Breast epithelium (tissue), 4 donors: ENCODE measurements at regions not wholly inside any gene's neighbourhood (a gene's known extent, or its start where the extent isn't known, plus 50 kb on each side); places are given as distances from the start of the nearest gene placed in this dataset.

Experiments
- DNase-seq, 2 donors: peaks; one replicate each; pipeline ENCODE4 v3.0.0-alpha.2; 2019; ENCODE audit warnings: low spot score in 2 of 2
- H3K27ac ChIP-seq, 2 donors: fragments of 200-600 bp; sonication (generic) in 1 of 2; one replicate each; pipeline ENCODE4 v1.5.1; 2016 to 2019; ENCODE audit warnings: mild to moderate bottlenecking in 1 of 2
- H3K27me3 ChIP-seq, 2 donors: fragments of 200-600 bp; sonication (generic) in 1 of 2; one replicate each; pipeline versions ENCODE4 v1.5.1 to v1.6.0; 2017 to 2019; ENCODE audit warnings: control low read depth in 1 of 2, mild to moderate bottlenecking in 1 of 2
- H3K36me3 ChIP-seq: fragments of 200-600 bp; one replicate; pipeline ENCODE4 v1.5.1; 2019
- H3K4me1 ChIP-seq, 2 donors: fragments of 200-600 bp; sonication (generic); one replicate each; pipeline ENCODE4 v1.5.1; 2016 to 2019; ENCODE audit warnings: control low read depth in 1 of 2
- H3K4me3 ChIP-seq, 3 donors: fragments of 200-600 bp; sonication (generic); 1 replicate in 2 of 3; 2 replicates in 1 of 3; pipeline ENCODE4 v1.5.1; 2016 to 2019; ENCODE audit warnings: mild to moderate bottlenecking in 3 of 3, moderate library complexity in 2 of 3
- H3K9me3 ChIP-seq, 2 donors: fragments of 200-600 bp; sonication (generic) in 1 of 2; one replicate each; pipeline ENCODE4 v1.5.1; 2016 to 2019; ENCODE audit warnings: control low read depth in 1 of 2
- POLR2A ChIP-seq: fragments of 450-650 bp; IDR thresholded peaks from one replicate; pipeline ENCODE4 v1.6.1; 2016; ENCODE audit warnings: antibody characterized with exemption, mild to moderate bottlenecking, moderate library complexity
- POLR2AphosphoS5 ChIP-seq, 3 donors: sonication (generic); formaldehyde crosslinking; IDR thresholded peaks; one replicate each; pipeline ENCODE4 v1.6.1; 2017; ENCODE audit warnings: antibody characterized with exemption in 3 of 3
- intact Hi-C: fragments of 100-400 bp; cut with DNase I; formaldehyde crosslinking; loops from one replicate; pipeline ENCODE4 v1.15.1; 2023; ENCODE audit warnings: low total_unique reads
- TF ChIP-seq, protein P1 (sequence below), 3 donors: fragments of 450-650 bp; IDR thresholded peaks; one replicate each; pipeline ENCODE4 v1.5.1; 2016 to 2017; ENCODE audit warnings: antibody characterized with exemption in 3 of 3, mild to moderate bottlenecking in 3 of 3, moderate library complexity in 3 of 3

DNA sequence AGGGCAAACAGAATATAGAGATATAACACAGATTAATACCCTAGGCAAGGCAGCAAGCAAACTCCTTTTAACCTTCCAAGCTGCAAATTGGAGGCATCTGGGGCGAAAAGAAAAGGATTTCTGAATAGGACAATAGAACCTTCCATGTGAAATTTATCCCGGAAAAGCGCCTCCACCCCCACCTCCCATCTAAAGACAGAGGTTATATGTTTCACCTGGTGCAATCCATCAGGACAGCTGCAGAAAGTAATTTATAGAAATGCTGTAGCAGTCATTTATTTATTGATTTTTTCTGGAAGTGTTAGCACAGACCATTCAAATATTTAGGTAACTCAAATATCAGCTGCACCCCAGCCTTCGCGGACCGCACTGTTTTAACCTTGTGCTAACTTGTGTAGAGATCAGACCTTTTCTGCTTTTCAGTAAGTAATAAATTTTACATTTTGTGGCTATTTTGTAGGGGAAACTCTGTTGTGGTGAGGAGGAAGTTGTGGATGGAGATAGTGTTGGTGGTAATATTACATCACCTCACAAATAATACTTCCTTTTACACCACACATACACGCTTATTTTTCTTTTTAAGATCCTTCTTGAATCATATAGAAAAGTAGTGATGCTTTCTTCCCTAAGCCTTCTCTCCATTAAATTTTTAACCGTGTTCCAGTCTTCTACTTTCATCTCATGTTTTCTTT is 919.3 kb upstream of the CDH2 start:
- H3K4me3 ChIP-seq: no peak overlapping the region
- no peak overlapping the region for H3K27ac ChIP-seq
- H3K36me3 ChIP-seq: no peaks in the 10 kb centered on the region
- no peak for DNase-seq
- TF ChIP-seq POLR2A: no peak
- no peaks in the 10 kb centered on the region for H3K27me3 ChIP-seq
- intact Hi-C loops: no loop called here
- no peaks in the 10 kb centered on the region for H3K9me3 ChIP-seq
- no peaks in the 10 kb centered on the region for H3K4me1 ChIP-seq

DNA sequence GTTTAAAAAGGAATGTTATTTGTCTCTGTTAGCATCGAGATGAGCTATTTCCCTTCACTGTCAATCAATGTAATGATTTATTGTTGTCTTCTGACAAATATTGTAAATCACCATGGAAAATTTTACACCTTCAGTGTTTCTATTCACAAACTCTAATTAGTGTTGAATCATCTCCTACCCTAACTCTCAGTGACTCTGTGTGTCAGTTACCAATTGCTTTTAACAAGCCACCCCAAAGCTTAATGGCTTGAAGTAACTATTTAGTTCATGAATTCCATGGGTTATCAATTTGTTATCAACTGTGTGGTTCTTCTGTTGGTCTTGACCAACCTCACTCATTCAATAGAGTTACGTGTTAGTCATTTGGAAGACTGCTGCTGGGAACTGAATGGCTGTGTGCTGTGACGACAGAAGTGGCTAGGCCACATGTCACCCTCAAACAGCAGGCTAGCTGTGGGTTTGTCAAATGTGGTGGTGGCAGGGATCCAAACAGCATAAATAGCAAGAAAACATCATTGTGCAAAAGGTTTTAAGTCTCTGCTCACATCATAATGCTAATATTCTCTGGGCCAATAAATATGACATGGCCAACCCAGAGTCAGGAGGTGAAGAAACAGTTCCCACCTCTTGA is 910.8 kb upstream of the CDH2 start:
- H3K9me3 ChIP-seq: no peaks in the 10 kb centered on the region
- H3K27me3 ChIP-seq: no peaks in the 10 kb centered on the region
- TF ChIP-seq POLR2AphosphoS5 (IDR thresholded peaks at IDR 0.05): no peak
- TF ChIP-seq, protein P1, sequence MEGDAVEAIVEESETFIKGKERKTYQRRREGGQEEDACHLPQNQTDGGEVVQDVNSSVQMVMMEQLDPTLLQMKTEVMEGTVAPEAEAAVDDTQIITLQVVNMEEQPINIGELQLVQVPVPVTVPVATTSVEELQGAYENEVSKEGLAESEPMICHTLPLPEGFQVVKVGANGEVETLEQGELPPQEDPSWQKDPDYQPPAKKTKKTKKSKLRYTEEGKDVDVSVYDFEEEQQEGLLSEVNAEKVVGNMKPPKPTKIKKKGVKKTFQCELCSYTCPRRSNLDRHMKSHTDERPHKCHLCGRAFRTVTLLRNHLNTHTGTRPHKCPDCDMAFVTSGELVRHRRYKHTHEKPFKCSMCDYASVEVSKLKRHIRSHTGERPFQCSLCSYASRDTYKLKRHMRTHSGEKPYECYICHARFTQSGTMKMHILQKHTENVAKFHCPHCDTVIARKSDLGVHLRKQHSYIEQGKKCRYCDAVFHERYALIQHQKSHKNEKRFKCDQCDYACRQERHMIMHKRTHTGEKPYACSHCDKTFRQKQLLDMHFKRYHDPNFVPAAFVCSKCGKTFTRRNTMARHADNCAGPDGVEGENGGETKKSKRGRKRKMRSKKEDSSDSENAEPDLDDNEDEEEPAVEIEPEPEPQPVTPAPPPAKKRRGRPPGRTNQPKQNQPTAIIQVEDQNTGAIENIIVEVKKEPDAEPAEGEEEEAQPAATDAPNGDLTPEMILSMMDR (IDR thresholded peaks at IDR 0.05): no peak
- no peak for TF ChIP-seq POLR2A
- H3K4me3 ChIP-seq: no peak overlapping the region
- H3K4me1 ChIP-seq: no peaks in the 10 kb centered on the region
- H3K27ac ChIP-seq: no peak overlapping the region
- intact Hi-C loops: no loop called here
- DNase-seq: no peak
- no peaks in the 10 kb centered on the region for H3K36me3 ChIP-seq

DNA sequence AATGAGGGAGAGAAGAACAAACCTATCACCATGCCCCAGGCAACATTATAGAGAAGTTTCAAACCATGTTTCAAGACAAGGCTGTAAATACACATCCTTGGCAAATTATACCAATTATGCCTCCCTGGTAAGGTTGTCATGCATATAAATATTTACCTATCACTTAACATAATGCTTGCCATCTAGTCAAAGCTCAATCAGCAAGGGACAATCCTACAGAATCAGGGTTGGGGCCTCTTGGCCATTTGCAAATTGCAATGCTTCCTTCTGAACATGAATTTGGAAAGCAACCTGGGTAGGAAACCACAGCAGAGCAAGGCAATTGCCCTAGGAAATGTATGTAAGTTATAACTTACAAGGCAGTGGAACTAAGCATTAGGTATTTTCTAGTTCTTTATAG is 907.2 kb upstream of the CDH2 start:
- TF ChIP-seq POLR2AphosphoS5 (IDR thresholded peaks at IDR 0.05): no peak
- no peak for TF ChIP-seq POLR2A
- TF ChIP-seq, protein P1 (IDR thresholded peaks at IDR 0.05): no peak
- DNase-seq: no peak
- Histone ChIP-seq H3K4me1 (no peaks in the 10 kb centered on the region), H3K27me3 (no peaks in the 10 kb centered on the region), H3K9me3 (no peaks in the 10 kb centered on the region), H3K4me3 (no peak overlapping the region), H3K27ac (no peak overlapping the region), H3K36me3 (no peaks in the 10 kb centered on the region)
- intact Hi-C loops: no loop called here

DNA sequence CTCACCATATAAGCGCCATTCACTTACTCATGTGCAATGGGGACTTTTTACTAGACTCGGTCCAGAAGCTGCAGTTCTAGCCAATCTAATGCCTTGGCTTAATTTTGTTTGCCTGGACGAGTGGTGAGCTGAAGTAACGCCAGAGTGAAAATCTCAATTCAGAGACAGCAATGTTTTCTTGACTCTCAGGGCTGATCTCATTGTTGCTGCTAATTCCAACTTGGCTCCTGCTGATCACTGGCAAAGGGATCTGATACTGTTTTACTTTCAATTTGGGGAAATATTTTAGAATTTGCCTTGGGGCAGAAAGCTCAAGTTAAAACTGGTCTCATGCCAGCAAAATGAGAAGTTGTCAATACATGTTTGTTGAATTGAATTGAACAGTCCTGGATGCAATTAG is 906.6 kb upstream of the CDH2 start:
- peak overlapping the region in 1 of 3 donors; percentile 15 for H3K4me3 ChIP-seq
- no peak for DNase-seq
- no peak overlapping the region for H3K27ac ChIP-seq
- H3K27me3 ChIP-seq: no peaks in the 10 kb centered on the region
- no peaks in the 10 kb centered on the region for H3K36me3 ChIP-seq
- TF ChIP-seq, protein P1 (IDR thresholded peaks at IDR 0.05): no peak
- TF ChIP-seq POLR2AphosphoS5 (IDR thresholded peaks at IDR 0.05) (no peak), POLR2A (no peak)
- H3K4me1 ChIP-seq: no peaks in the 10 kb centered on the region
- intact Hi-C loops: no loop called here
- H3K9me3 ChIP-seq: no peaks in the 10 kb centered on the region

DNA sequence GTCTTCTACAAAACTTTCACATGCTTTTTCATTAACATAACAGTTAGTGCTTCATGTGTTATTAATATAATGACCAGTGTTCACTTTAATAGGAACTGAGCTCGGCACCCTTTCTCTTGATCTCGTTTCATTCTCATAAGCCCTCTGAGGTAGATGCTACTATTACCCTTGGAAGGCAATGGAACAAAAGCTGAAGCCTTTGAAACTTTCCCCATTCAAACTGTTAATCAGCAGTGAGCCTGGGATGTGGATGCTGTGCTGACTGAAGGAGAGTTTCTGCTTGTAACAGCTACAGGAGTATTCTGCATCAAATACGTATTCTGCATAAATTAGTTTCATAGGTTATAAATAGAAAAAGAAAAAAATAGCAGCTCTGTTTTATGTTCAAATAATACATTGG is 904.0 kb upstream of the CDH2 start:
- no peak for DNase-seq
- intact Hi-C loops: no loop called here
- Histone ChIP-seq H3K27me3 (no peaks in the 10 kb centered on the region), H3K36me3 (no peaks in the 10 kb centered on the region), H3K4me3 (no peak overlapping the region), H3K4me1 (no peaks in the 10 kb centered on the region), H3K9me3 (no peaks in the 10 kb centered on the region), H3K27ac (no peak overlapping the region)
- TF ChIP-seq, protein P1 (IDR thresholded peaks at IDR 0.05): no peak
- TF ChIP-seq POLR2AphosphoS5 (IDR thresholded peaks at IDR 0.05) (no peak), POLR2A (no peak)
